ENCODE measurements at regions not wholly inside any gene's neighbourhood (a gene's known extent, or its start where the extent isn't known, plus 50 kb on each side); places are given as distances from the start of the nearest gene placed in this dataset.

DNA sequence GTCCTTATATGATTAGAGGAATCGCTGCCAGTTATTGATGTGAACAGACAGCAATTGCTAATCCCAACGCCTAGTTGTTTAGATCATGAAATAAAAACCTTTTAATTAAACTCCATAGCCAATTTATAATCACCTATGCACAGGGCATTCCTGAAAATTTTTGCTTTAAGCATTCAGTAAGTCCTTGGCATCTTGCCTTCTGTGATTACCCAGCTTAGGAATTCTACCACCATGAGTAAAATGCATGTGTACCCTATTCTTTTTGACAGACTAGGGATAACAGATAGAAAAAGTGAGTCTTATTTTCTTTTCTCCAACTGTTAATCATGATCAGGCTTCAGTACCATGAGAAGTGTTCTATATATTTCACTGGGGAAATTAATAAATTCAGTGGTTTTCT, 995.3 kb upstream of the GRIA3 start:
- POLR2A ChIA-PET: no interaction called here
- CTCF ChIA-PET: no interaction called here
- no peaks in the 10 kb centered on the region for H3K36me3 ChIP-seq (ENCODE audit: control insufficient read depth in 2 of 2, insufficient read depth in 1 of 2, low read length in 2 of 2)
- peaks cover 2% of the 10 kb centered on the region; the same call in 1 of the 2 replicates for H3K9me3 ChIP-seq (ENCODE audit: control insufficient read depth, insufficient read depth, low read depth, low read length)
- no peak overlapping the region for H3K27ac ChIP-seq (ENCODE audit: extremely low read depth, low read depth, low read length)
- H3K4me3 ChIP-seq (ENCODE audit: low read depth, low read length): no peak overlapping the region
- TF ChIP-seq ZNF16 (tag by site-specific recombination; IDR thresholded peaks at IDR 0.05; ENCODE audit: low read depth) (no peak), ZNF585B (tag by site-specific recombination; IDR thresholded peaks at IDR 0.05) (no peak), ZNF366 (tag by site-specific recombination; conservative IDR thresholded peaks at IDR 0.05) (no peak), HOXD13 (CRISPR knock-in tag; IDR thresholded peaks at IDR 0.05; ENCODE audit: borderline replicate concordance) (no peak), ZNF274 (IDR thresholded peaks at IDR 0.05; ENCODE audit: low read length) (no peak), ZNF274 (tag by site-specific recombination; IDR thresholded peaks at IDR 0.05; ENCODE audit: borderline replicate concordance) (no peak), ZNF549 (tag by site-specific recombination; IDR thresholded peaks at IDR 0.05) (no peak), ZNF785 (tag by site-specific recombination; IDR thresholded peaks at IDR 0.05) (no peak), ZNF707 (tag by site-specific recombination; IDR thresholded peaks at IDR 0.05) (no peak), ZNF324 (tag by site-specific recombination; IDR thresholded peaks at IDR 0.05) (no peak), ZNF555 (tag by site-specific recombination; conservative IDR thresholded peaks at IDR 0.05) (no peak)
- TF ChIP-seq, protein P1, sequence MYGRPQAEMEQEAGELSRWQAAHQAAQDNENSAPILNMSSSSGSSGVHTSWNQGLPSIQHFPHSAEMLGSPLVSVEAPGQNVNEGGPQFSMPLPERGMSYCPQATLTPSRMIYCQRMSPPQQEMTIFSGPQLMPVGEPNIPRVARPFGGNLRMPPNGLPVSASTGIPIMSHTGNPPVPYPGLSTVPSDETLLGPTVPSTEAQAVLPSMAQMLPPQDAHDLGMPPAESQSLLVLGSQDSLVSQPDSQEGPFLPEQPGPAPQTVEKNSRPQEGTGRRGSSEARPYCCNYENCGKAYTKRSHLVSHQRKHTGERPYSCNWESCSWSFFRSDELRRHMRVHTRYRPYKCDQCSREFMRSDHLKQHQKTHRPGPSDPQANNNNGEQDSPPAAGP (tag by site-specific recombination; IDR thresholded peaks at IDR 0.05): no peak
- TF ChIP-seq, protein P2, sequence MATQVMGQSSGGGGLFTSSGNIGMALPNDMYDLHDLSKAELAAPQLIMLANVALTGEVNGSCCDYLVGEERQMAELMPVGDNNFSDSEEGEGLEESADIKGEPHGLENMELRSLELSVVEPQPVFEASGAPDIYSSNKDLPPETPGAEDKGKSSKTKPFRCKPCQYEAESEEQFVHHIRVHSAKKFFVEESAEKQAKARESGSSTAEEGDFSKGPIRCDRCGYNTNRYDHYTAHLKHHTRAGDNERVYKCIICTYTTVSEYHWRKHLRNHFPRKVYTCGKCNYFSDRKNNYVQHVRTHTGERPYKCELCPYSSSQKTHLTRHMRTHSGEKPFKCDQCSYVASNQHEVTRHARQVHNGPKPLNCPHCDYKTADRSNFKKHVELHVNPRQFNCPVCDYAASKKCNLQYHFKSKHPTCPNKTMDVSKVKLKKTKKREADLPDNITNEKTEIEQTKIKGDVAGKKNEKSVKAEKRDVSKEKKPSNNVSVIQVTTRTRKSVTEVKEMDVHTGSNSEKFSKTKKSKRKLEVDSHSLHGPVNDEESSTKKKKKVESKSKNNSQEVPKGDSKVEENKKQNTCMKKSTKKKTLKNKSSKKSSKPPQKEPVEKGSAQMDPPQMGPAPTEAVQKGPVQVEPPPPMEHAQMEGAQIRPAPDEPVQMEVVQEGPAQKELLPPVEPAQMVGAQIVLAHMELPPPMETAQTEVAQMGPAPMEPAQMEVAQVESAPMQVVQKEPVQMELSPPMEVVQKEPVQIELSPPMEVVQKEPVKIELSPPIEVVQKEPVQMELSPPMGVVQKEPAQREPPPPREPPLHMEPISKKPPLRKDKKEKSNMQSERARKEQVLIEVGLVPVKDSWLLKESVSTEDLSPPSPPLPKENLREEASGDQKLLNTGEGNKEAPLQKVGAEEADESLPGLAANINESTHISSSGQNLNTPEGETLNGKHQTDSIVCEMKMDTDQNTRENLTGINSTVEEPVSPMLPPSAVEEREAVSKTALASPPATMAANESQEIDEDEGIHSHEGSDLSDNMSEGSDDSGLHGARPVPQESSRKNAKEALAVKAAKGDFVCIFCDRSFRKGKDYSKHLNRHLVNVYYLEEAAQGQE (tag by site-specific recombination; IDR thresholded peaks at IDR 0.05): no peak
- TF ChIP-seq, protein P3, sequence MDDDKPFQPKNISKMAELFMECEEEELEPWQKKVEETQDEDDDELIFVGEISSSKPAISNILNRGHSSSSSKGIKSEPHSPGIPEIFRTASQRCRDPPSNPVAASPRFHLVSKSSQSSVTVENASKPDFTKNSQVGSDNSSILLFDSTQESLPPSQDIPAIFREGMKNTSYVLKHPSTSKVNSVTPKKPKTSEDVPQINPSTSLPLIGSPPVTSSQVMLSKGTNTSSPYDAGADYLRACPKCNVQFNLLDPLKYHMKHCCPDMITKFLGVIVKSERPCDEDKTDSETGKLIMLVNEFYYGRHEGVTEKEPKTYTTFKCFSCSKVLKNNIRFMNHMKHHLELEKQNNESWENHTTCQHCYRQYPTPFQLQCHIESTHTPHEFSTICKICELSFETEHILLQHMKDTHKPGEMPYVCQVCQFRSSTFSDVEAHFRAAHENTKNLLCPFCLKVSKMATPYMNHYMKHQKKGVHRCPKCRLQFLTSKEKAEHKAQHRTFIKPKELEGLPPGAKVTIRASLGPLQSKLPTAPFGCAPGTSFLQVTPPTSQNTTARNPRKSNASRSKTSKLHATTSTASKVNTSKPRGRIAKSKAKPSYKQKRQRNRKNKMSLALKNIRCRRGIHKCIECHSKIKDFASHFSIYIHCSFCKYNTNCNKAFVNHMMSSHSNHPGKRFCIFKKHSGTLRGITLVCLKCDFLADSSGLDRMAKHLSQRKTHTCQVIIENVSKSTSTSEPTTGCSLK (tag by site-specific recombination; IDR thresholded peaks at IDR 0.05): no peak
- TF ChIP-seq, protein P4, sequence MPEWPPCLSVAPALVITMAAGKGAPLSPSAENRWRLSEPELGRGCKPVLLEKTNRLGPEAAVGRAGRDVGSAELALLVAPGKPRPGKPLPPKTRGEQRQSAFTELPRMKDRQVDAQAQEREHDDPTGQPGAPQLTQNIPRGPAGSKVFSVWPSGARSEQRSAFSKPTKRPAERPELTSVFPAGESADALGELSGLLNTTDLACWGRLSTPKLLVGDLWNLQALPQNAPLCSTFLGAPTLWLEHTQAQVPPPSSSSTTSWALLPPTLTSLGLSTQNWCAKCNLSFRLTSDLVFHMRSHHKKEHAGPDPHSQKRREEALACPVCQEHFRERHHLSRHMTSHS (tag by site-specific recombination; IDR thresholded peaks at IDR 0.05): no peak
- no peaks in the 10 kb centered on the region for H3K4me1 ChIP-seq (ENCODE audit: control insufficient read depth, insufficient read depth, low read length)

DNA sequence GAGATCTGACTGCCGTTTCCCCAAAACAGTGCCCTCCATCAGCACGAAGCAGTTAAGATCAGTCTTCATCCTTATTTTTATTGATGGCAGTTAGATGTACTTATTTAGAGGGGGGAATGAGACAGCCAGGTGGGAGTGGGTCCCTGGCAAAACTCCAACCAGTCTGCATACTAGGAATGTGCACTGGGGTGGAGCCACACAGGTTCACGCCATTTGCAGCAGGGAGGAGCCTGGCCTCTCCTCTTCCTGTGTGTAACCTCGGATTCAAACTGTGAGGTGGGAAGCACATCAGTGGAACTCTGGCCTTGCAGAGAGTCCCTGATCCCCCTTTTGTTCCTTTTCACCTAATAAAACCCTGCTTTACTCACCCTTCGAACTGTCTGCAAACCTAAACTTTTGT, 987.7 kb upstream of the GRIA3 start:
- ChIA-PET CTCF (no interaction called here), POLR2A (no interaction called here)
- Histone ChIP-seq H3K36me3 (ENCODE audit: control insufficient read depth in 2 of 2, insufficient read depth in 1 of 2, low read length in 2 of 2) (no peaks in the 10 kb centered on the region), H3K4me1 (ENCODE audit: control insufficient read depth, insufficient read depth, low read length) (no peaks in the 10 kb centered on the region), H3K27ac (ENCODE audit: extremely low read depth, low read depth, low read length) (no peak overlapping the region), H3K9me3 (ENCODE audit: control insufficient read depth, insufficient read depth, low read depth, low read length) (no peaks in the 10 kb centered on the region), H3K4me3 (ENCODE audit: low read depth, low read length) (no peak overlapping the region)
- TF ChIP-seq MEIS1 (CRISPR knock-in tag; IDR thresholded peaks at IDR 0.05; ENCODE audit: borderline replicate concordance) (no peak), ZBTB17 (tag by site-specific recombination; IDR thresholded peaks at IDR 0.05) (no peak), TRIM28 (IDR thresholded peaks at IDR 0.05; ENCODE audit: borderline replicate concordance, low read length) (no peak), ZFP37 (tag by site-specific recombination; IDR thresholded peaks at IDR 0.05) (no peak)
- TF ChIP-seq, protein P5, sequence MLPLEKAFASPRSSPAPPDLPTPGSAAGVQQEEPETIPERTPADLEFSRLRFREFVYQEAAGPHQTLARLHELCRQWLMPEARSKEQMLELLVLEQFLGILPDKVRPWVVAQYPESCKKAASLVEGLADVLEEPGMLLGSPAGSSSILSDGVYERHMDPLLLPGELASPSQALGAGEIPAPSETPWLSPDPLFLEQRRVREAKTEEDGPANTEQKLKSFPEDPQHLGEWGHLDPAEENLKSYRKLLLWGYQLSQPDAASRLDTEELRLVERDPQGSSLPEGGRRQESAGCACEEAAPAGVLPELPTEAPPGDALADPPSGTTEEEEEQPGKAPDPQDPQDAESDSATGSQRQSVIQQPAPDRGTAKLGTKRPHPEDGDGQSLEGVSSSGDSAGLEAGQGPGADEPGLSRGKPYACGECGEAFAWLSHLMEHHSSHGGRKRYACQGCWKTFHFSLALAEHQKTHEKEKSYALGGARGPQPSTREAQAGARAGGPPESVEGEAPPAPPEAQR (tag by site-specific recombination; IDR thresholded peaks at IDR 0.05): no peak
- TF ChIP-seq, protein P6, sequence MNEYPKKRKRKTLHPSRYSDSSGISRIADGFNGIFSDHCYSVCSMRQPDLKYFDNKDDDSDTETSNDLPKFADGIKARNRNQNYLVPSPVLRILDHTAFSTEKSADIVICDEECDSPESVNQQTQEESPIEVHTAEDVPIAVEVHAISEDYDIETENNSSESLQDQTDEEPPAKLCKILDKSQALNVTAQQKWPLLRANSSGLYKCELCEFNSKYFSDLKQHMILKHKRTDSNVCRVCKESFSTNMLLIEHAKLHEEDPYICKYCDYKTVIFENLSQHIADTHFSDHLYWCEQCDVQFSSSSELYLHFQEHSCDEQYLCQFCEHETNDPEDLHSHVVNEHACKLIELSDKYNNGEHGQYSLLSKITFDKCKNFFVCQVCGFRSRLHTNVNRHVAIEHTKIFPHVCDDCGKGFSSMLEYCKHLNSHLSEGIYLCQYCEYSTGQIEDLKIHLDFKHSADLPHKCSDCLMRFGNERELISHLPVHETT (tag by site-specific recombination; IDR thresholded peaks at IDR 0.05): no peak
